GM19023 (cell line): ENCODE measurements at regions not wholly inside any gene's neighbourhood (a gene's known extent, or its start where the extent isn't known, plus 50 kb on each side); places are given as distances from the start of the nearest gene placed in this dataset.

ENCODE experiments used
- ATAC-seq: cut with Tn5 transposase; IDR thresholded peaks from one replicate; pipeline ENCODE4 v1.9.1; 2021; ENCODE audit warnings: mild to moderate bottlenecking, moderate library complexity; ENCODE audit not compliant: unreplicated experiment

DNA sequence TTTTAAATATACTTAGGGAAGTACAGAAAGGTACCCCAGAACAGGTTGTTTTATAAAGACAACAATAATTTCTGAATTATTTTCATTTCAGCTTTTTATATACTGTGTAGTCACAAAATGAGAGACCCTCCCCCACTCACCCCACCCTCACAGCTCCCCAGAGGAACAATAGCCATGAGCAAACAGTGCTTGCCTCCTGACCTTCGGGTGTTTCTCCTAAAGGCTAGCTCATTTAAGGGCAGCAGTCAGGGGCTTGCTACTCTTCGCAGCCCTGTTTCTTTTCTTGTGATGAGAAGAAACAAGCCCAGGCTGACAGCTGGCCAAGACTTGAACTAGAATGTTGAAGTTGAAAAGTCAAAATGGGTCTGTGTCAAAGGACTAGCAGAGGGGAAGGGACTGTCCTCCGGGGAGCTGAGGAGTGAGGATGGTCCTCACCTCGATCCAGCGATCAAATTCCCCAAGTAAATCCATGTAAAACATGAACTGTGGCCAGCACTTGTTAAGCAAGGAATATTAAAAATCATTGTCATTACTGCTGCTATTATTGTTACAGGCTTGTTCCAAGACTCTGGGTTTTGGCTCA is 133.8 kb upstream of the ARHGAP5 start:
- ATAC-seq, result no peak

DNA sequence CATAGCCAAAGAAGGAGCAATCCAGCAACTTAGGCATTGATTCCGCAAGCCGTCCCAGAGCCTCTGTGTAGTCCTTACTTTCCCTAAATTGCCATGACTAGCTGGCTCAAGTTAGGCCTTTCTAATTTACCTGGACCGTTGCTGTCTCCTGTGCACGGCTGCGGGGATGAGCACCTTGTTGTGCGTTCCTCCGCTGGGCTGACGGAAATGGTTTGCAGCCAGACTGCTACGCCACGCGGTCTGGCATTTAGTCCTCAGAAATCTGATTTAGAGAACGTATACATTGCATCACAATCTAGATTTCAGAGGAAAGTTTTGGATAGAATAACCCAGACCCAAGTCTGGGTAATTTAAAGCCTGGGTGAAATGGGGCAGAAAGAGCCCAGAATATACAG is 133.2 kb upstream of the ARHGAP5 start:
- ATAC-seq, result no peak

DNA sequence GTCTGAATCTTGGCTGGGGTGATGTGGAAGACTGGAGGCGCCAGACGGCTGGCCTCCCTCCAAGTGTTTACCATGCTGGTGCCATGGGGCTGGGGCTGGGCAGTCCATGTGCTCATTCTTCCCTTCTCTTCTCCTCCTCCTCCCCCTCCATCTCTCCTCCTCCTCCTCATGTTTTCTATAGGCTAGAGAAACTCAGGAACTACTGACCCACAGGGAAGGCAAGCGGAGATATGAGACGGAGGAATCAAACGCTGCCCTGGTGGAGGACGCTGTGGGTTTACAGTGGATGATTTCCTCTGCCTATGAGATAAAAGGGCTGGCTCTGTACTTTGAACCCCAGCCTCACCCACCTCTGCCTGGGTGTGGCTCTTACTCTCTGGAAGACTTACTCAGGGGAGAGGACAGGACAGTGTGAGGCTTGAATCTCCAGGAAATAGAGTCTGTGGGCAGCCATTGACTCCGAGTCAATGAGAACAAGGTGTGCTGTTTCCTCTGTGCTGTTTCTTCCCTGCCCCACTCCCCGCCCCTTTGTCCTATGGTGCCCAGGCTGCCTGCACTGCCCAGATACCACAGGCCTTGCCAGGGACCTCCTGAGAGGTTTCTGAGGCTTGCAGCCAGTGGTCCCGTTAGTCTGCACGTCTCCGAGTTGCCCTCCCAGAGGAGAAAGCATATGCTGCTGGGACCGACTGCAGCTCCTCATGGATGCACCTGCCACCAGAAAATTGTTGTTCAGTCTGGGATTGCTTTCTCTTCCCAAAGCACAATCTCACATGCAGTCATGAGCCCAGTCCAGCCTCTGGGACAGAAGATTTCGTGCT is 132.6 kb upstream of the ARHGAP5 start:
- no peak for ATAC-seq

DNA sequence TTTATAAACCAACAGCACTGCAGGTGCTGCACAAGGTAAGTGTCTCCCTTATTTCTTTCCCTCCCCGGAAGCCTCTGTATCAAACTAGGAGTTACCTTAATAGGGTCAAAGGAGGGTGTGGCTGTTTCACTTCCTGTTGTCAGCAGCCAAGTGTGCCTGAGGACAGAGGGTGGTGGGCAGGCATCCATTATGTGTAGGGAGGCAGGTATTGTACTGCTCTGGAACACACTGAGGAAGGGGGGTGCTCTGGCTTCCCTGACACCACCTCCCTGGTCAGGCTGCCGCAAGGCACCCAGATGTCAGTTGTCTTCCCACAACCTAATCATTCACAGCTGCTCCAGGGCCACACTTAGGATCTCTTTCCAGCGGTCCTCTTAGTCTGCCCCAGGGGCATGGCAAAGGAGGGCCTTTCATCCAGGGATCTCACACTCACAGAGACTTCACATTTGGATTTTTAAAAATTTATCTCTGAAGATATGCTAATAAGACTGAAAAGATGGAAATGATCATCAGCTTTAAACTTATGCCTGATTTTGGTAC is 132.0 kb upstream of the ARHGAP5 start:
- ATAC-seq, result peak; percentile 69

DNA sequence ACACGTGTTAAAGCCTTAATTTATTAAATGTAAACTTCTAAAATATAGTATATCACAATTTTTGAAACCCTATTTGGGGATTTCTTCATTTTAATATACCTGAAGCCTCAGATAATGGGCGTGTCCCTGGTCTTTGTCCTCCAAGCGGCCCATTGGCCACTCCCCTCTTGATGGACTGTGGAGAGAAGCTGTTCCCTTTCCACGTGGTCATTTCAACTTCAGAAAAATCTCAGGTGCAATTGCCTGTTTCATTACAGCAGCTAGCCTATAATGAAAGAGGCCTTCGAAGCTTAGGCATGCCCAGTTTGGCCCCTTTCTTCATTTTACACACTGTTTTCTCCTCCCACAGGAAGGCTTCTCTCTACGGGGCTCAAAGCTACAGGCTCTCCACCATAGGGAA is 131.4 kb upstream of the ARHGAP5 start:
- ATAC-seq, result no peak

DNA sequence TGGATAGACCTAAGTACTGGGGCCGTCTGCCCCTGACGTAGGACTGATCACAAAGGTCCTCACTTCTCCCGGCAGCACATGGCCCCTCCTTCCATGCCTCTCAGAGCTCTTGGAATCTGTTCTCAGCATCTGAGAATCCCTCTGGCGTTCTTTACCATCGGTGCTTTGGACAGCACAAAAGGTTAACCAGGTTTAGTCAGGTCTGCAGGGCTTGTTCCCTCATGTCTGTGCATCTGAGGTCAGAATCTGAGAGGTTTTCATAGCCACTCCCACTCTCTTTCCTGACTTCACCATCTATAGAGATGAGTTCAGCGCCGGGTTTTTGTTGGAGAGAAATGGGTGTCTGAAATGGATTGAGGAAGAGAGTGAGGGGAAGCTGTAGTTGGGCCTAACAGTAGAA is 130.0 kb upstream of the ARHGAP5 start:
- ATAC-seq, result no peak

DNA sequence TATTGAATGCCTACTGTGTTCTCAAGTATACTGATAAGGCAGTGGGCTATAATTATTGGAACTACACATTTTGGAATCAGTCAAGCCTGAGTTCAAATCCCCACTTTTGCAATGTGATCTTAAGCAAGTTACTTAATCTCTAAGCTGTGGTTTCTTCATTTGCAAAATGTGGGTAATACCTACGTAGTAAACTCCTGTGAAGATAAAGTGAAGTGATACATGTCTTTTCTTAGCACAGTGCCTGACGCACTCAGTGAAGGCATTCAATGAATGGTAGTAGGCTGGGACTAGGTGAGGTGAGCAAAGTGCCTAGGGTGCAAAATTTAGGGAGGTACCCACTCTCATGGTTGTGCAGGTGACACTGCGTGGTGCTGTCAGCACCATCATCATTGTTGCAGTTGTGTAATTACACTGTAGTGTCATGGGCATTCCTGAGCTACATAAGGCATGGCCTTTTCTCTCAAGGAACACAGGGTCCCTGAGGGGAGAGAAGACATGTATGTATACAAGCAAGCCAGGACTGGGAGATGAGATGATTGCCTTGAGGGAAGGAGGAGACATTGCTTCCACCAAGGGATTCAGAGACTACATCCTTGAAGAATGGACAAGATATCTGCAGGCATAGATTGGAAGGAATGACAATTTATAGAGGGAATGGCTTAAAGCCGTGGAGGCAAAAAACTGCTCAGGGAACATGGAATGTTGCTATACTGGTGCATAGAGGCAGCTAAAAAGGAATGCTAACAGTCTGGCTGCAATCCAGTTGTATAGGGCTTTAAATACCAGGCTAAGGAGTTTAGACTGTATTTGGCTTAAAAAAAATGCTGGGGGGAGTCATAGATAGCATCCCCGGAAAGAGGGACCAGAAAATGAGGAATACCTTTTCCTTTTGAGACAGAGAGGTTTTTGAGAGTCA is 129.2 kb upstream of the ARHGAP5 start:
- ATAC-seq, result no peak

DNA sequence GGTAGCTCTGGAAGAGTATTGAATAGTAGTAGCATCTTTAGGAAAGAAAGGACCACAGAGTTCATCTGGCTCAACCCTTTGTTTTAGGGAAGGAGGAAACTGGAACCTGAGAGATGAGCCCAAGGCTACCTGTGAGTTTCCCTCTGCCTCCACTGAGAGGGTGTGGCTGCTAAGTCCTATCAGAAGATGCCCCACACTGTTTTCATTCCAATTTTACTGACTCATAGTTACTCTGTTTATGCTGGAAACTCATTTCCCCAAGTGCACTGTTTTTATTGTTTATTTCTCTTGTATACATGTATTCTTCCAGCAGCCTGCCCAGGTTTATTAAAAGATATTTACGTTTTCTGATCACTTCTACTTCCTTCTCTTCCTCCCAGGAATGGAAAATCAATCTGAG is 127.4 kb upstream of the ARHGAP5 start:
- ATAC-seq, result no peak

DNA sequence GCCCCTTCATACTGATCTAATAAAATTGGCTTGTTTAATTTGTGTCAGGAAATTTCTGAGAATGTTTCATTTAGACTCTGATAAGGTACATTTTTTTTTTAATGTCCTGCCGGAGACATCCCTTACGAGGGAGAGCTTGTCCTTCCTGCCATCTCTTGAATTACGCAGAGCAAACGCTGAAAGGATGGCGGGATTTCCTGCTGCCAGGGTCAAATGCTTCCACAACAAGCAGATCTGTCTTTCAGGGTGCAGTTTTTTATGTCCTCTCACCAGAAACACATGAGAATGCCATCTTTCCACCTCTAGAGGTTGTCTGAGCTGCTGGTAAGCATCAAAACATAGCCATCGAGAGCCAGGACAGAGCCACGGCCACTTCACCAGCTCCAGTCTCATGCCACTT is 126.8 kb upstream of the ARHGAP5 start:
- no peak for ATAC-seq

DNA sequence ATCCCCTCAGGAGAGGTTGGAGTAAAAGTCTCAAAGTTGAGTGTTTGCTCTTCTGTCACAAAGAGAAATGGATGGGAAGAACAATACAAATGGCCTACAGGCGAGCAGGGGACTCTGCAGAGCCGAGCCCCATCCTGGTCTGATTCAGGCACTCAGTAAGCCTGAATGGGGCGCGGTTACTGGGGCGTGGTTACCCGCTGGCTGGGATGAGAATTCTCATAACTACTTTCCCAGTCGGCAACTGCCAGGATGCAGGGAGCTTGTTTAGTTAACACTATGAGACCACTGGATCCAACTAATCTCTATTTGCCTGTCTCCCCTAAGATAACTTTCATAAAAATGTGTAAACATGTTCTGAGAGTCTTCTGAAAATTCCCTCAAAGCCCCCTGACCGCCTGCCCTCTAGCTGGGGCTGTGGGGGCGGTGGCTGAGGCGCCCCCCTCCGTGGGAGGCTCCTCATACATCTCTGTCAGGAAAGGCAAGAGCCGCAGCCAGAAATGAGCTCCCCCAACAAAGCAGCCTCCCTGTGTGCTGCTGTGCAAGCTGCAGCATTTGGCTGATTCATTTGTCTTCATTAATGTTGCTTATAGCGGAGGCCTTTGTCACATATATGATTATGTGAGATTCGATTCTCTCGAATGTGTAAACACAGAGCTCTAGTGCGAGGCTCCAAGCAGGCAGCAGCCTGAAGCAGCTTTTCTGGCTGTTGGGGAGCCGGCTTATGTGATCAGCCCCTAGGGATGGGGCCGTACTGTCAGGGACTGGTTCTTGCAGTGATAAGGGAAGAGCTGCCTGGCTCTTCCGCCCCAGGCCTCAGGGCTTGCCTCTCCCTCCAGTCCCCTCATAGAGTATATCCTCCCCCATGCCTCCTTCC is 126.1 kb upstream of the ARHGAP5 start:
- no peak for ATAC-seq

DNA sequence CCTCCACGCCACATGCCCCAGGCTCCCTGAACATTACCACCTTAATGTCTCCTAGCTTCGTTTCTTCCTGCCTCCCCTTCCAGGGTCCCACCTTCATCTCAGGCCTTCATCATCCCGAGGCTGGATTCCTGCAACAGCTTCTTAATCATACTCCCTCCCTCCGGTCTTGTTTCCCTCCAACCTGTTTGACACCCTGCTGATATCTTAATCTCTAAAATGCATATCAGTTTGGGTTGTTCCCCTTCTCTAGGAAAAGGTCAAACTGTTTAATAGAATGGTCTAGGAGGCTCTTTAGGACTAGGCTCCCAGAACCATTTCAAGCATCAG is 125.5 kb upstream of the ARHGAP5 start:
- no peak for ATAC-seq

DNA sequence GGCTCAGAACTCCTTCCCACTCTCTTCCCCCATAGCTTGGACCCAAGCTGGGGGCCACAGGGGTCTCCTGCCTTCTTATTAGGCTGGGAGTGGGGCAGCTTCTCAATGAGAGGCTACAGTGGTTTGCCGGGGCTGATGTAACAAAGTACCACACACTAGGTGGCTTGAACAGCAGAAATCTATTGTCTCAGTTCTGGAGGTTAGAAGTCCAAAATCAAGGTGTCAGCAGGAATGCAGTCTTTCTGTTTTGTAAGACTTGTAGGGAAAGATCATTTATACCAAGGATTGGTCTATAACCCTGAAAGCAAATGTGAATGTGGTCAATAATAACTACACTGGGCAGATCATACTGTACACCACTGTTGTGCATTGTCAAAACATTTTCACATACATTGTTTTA is 124.5 kb upstream of the ARHGAP5 start:
- no peak for ATAC-seq

DNA sequence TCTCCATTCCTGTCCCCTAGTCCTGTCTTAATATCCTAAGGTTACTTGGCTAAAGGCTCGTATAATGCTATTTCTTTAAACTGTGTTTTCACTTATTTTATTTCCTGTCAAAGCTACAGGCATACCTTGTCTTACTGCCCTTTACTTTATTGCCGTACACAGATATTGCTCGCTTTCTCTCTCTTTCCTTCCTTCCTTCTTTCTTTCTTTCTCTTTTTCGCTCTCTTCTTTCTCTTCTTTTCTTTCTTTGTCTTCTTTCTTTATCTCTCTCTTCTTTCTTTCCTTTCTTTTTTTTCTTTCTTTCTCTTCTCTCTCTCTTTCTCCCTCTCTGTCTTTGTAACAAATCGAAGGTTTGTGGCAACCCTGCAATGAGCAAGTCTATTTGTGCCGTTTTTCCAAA is 123.9 kb upstream of the ARHGAP5 start:
- no peak for ATAC-seq

DNA sequence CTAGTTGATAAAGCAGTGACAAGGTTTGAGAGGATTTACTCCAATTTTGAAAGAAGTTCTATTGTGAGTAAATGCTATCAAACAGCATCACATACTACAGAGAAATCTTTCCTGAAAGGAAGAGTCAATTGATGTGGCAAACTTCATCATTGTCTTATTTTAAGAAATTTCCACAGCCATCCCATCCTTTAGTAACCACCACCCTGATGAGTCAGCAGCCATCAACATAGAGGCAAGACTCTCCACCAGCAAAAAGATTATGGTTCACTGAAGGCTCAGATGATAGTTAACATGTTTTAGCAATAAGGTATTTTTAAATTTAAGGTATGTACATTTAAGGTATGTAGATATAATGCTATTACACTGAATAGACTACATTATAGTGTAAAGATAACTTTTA is 122.1 kb upstream of the ARHGAP5 start:
- no peak for ATAC-seq

DNA sequence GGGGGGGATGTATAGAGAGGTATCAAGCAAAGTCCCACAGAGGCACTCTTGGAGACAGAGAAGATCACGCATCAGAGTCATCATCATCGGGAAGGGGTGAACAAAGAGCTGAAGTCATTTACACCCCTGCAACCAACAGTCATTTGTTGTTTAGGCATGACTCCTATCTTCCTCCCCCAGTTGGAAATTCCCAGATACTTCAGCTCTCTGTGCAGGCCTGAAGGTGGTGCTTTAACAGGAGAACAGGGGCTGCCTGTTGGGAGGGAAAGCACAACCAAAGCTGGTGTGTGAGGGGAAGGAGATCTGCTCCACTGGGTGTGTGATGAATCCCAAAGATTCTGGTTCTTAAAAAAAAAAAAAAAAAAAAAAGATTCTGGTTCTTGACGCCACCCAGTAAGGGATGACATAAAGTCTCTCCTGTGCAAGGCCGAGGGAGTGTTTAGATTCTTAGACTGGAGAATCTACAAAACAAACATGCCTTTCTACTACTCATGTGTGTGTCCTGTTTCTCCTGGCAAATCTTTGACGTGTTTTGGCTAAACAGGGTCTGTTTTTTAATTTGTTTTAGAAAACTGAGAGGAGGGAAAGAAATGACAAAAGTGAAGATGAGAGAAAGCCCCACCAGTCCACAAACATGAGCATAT is 121.0 kb upstream of the ARHGAP5 start:
- no peak for ATAC-seq

DNA sequence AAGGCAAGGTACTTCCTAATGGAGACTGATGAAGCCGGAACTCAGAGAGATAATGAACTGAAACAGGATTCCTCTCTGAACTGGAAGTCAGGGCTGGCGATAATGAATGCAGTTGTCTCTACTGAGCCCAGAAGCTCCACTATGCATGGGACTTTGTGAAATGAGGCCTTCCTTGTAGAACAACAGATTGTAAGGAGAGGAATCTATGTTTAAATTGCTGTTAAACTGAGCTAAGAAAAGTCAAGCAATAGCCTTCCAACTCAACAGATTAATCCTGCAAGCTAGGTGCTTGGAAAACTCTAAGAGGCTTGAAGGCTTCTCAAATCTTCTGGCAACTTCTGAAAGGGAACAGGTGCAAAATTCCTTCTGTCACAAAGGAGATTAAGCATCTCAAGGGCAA is 119.5 kb upstream of the ARHGAP5 start:
- ATAC-seq, result no peak

DNA sequence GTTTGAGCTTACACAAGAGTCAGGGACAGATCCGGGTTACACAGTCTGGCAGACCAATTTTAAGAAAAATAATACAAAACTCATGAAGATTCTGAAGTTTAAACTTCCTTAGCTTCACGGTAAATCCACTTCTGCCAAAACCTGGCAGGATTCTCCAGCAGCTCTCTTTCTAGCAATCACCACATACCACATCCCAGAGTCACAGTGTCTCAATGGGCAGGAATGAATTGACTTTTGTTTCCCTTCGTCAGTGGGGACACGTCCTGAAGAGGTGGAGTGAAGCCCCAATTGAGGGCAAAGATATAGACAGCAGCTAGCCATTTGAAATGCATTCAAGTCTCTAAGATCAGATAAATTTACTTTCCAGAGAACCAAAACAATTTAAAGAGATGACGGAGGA is 117.1 kb upstream of the ARHGAP5 start:
- ATAC-seq, result no peak

DNA sequence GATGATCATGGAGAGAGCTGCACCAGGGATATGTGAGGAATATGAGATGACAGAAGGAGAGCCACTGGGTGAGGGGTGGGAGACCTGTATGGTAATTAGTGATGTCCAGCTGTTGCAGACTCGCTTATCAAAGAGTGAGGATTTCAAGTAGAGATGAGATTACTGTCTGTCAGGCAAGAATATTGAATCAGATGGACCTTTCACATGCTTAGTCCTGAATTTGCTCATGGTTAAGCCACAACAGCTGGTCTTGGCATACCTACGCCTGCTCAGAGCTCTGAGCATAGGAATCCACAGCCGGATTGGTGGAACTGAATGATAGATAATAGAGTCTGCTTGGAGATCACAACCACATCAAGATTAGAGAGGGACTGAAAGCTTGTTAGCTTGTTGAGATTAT is 115.2 kb upstream of the ARHGAP5 start:
- ATAC-seq, result no peak

DNA sequence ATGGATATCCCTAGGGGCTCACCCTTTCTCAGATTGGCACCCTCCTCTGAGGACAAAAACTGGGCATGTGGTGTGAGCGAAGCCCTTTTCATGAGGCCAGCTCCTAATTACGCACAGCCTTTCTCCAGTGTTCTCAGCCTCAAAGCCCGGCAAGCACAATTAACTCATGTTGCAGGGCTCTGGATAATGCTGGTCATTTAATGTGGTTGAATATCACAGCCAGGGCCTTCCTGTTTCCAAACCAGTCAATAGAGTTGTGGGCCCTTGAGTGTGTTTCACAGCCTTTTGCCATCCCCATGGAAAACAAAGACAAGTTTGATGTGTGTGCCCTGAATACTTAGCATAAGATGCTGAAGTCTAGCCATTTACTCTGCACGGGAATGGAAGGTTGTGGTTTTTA is 114.2 kb upstream of the ARHGAP5 start:
- ATAC-seq, result no peak

DNA sequence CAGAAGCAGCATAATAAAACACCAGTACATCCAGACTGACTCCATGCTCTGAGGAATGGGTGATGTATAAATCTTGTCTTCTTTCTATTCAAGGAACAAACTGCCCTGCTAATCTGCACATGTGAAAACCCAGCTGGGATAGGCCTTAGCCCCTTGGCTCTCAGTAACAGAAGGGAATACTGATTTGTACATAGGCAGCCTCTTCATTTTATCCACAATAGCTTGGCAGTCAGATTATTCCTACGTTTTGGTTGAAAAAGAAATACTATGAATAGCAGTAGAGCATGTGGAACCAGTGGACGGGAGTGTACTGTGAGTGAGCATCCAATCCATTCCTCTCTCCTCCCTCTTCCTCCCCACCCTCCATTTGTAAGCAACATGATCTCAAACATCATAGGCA is 113.5 kb upstream of the ARHGAP5 start:
- ATAC-seq, result no peak
